ENCODE measurements at regions not wholly inside any gene's neighbourhood (a gene's known extent, or its start where the extent isn't known, plus 50 kb on each side); places are given as distances from the start of the nearest gene placed in this dataset.
"Not testable (repeated sequence)": the region's sequence is repeated elsewhere in the genome, so short reads cannot be mapped to it uniquely, and the experiment has no call there.

DNA sequence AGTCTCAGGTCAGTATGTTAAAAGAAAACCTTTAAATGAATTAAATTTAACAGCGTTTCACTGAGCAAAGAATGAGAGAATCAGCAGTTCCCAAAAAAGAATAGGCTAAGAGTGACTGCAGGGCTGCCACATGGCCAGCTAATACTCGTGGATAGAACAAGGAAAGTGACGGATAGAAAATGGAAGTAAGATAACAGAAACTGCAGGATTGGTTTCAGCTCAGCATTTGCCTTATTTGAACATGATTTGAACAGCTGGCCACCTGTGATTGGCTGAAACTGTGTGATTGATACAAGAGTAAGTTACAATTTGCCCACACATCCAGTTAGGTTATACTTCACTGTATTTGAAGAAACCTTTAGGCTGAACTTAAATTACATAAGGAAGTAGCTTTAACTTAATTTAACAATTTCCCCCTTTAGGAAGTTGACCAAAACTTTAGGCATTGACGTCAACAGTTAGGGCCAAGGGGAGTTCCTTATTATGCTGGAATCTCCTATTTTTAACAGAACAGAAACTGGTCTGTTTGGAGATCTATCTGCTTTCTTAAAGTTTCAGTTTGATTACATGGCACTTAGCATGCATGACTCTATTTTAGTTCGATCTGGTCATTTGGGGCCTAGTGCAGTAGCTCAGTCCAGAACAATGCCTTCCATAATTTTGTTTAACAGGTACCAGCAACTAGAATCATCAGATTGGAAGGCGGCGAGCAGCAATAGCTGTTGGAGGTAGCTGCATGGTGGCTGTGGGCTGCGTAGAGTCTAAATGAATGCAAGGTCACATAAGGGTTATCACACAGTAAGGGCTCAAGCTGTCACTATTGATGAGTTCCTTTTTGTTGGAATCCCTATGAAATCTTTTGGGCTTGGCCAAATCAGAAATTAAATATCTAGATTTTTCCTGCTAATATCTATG lies 143.4 kb downstream of the TRIM43 start:
- H3K4me1 ChIP-seq (ENCODE audit: control insufficient read depth, insufficient read depth, low read length): no peaks in the 10 kb centered on the region
- no peaks in the 10 kb centered on the region for H3K36me3 ChIP-seq (ENCODE audit: control insufficient read depth, insufficient read depth, low read length)
- no peaks in the 10 kb centered on the region for H3K27me3 ChIP-seq (ENCODE audit: control insufficient read depth, insufficient read depth, low read length)
- H3K9me3 ChIP-seq (ENCODE audit: control insufficient read depth, insufficient read depth, low read length): no peaks in the 10 kb centered on the region
- H3K4me3 ChIP-seq (ENCODE audit: low read depth, low read length): no peak overlapping the region
- no peak overlapping the region for H3K9ac ChIP-seq (ENCODE audit: low read depth, low read length)

GRCh38 chr2:95738301-95738700 lies 146.5 kb downstream of the TRIM43 start:
- Histone ChIP-seq H3K36me3 (ENCODE audit: control insufficient read depth, insufficient read depth, low read length) (no peaks in the 10 kb centered on the region), H3K4me1 (ENCODE audit: control insufficient read depth, insufficient read depth, low read length) (no peaks in the 10 kb centered on the region), H3K4me3 (ENCODE audit: low read depth, low read length) (no peak overlapping the region), H3K9ac (ENCODE audit: low read depth, low read length) (no peak overlapping the region), H3K27me3 (ENCODE audit: control insufficient read depth, insufficient read depth, low read length) (no peaks in the 10 kb centered on the region), H3K9me3 (ENCODE audit: control insufficient read depth, insufficient read depth, low read length) (no peaks in the 10 kb centered on the region)

DNA sequence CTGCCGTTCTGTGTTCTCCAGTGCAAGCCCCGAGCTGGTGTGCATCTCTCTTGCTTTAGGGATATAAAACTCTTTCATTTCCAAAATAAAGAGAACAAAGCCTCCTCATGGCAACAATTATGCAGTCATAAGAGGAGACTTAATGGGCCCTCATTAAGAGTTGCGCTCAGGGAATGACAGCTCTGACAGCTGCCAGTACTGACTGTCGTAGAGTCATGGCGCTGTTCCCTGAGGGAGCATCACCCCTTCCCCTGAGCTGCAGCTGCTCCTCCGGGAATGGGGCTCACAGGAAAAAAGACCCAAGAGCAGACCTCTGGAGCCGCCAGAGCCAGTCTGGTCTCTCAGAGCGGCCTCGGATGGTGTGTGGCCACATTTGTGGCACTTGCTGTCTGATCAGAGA lies 160.3 kb downstream of the TRIM43 start:
- not testable (repeated sequence) for H3K9ac ChIP-seq (ENCODE audit: low read depth, low read length); H3K36me3 ChIP-seq (ENCODE audit: control insufficient read depth, insufficient read depth, low read length); H3K4me1 ChIP-seq (ENCODE audit: control insufficient read depth, insufficient read depth, low read length); H3K4me3 ChIP-seq (ENCODE audit: low read depth, low read length); H3K27me3 ChIP-seq (ENCODE audit: control insufficient read depth, insufficient read depth, low read length); H3K9me3 ChIP-seq (ENCODE audit: control insufficient read depth, insufficient read depth, low read length)

- H3K9ac ChIP-seq (ENCODE audit: low read depth, low read length); H3K4me3 ChIP-seq (ENCODE audit: low read depth, low read length); H3K4me1 ChIP-seq (ENCODE audit: control insufficient read depth, insufficient read depth, low read length); H3K36me3 ChIP-seq (ENCODE audit: control insufficient read depth, insufficient read depth, low read length); H3K9me3 ChIP-seq (ENCODE audit: control insufficient read depth, insufficient read depth, low read length); H3K27me3 ChIP-seq (ENCODE audit: control insufficient read depth, insufficient read depth, low read length): not testable (repeated sequence)
These were observed 162.0 kb downstream of the TRIM43 start for GRCh38 chr2:95753812-95754211.

DNA sequence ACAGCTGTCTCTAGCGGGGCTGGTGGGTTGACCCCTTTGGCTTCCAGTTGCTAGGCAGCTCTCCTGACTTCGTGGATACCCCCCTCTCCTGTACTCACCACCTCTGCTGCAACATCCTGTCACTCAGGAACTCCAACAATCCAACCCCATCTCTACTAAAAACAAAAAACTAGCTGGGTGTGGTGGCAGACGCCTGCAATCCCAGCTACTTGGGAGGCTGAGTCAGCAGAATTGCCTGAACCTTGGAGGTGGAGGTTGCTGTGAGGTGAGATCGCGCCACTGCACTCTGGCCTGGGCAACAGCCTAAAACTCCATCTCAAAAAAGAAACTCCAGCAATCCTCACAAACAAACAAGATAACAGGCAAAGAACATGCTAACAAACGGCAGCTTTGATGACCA lies 162.4 kb downstream of the TRIM43 start:
- not testable (repeated sequence) for H3K36me3 ChIP-seq (ENCODE audit: control insufficient read depth, insufficient read depth, low read length); H3K27me3 ChIP-seq (ENCODE audit: control insufficient read depth, insufficient read depth, low read length); H3K9me3 ChIP-seq (ENCODE audit: control insufficient read depth, insufficient read depth, low read length); H3K4me1 ChIP-seq (ENCODE audit: control insufficient read depth, insufficient read depth, low read length); H3K4me3 ChIP-seq (ENCODE audit: low read depth, low read length); H3K9ac ChIP-seq (ENCODE audit: low read depth, low read length)

- not testable (repeated sequence) for H3K27me3 ChIP-seq (ENCODE audit: control insufficient read depth, insufficient read depth, low read length); H3K9ac ChIP-seq (ENCODE audit: low read depth, low read length)
These were observed 163.2 kb downstream of the TRIM43 start for GRCh38 chr2:95754819-95755563.

GRCh38 chr2:95755956-95756669 lies 164.3 kb downstream of the TRIM43 start:
- H3K4me1 ChIP-seq (ENCODE audit: control insufficient read depth, insufficient read depth, low read length); H3K27me3 ChIP-seq (ENCODE audit: control insufficient read depth, insufficient read depth, low read length); H3K36me3 ChIP-seq (ENCODE audit: control insufficient read depth, insufficient read depth, low read length); H3K4me3 ChIP-seq (ENCODE audit: low read depth, low read length); H3K9ac ChIP-seq (ENCODE audit: low read depth, low read length); H3K9me3 ChIP-seq (ENCODE audit: control insufficient read depth, insufficient read depth, low read length): not testable (repeated sequence)

More at GRCh38 chr2:95754819-95755563, 163.2 kb downstream of the TRIM43 start:
- H3K4me3 ChIP-seq (ENCODE audit: low read depth, low read length); H3K36me3 ChIP-seq (ENCODE audit: control insufficient read depth, insufficient read depth, low read length); H3K4me1 ChIP-seq (ENCODE audit: control insufficient read depth, insufficient read depth, low read length); H3K9me3 ChIP-seq (ENCODE audit: control insufficient read depth, insufficient read depth, low read length): not testable (repeated sequence)

DNA sequence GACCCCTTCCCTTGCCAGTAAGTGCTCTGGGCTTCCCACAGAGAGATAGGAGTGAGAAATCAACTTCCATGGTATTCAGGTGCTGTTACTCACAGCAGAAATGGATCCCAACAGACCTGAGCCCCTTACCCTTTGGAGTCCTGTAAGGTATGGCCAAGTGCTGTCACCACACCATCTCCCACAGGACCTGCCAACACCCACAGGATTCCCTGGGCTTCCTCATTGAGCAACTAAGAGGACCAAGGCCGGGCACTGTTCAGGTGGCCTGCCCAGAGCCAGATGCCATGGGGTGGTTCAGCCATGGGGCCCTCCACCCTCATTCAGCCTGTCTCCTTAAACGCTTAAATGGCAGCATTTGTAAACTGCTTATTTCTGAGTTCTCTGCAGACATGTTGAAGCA lies 166.2 kb downstream of the TRIM43 start:
- Histone ChIP-seq H3K9ac (ENCODE audit: low read depth, low read length) (no peak overlapping the region), H3K27me3 (ENCODE audit: control insufficient read depth, insufficient read depth, low read length) (no peaks in the 10 kb centered on the region), H3K4me1 (ENCODE audit: control insufficient read depth, insufficient read depth, low read length) (no peaks in the 10 kb centered on the region), H3K9me3 (ENCODE audit: control insufficient read depth, insufficient read depth, low read length) (no peaks in the 10 kb centered on the region), H3K36me3 (ENCODE audit: control insufficient read depth, insufficient read depth, low read length) (no peaks in the 10 kb centered on the region), H3K4me3 (ENCODE audit: low read depth, low read length) (no peak overlapping the region)

DNA sequence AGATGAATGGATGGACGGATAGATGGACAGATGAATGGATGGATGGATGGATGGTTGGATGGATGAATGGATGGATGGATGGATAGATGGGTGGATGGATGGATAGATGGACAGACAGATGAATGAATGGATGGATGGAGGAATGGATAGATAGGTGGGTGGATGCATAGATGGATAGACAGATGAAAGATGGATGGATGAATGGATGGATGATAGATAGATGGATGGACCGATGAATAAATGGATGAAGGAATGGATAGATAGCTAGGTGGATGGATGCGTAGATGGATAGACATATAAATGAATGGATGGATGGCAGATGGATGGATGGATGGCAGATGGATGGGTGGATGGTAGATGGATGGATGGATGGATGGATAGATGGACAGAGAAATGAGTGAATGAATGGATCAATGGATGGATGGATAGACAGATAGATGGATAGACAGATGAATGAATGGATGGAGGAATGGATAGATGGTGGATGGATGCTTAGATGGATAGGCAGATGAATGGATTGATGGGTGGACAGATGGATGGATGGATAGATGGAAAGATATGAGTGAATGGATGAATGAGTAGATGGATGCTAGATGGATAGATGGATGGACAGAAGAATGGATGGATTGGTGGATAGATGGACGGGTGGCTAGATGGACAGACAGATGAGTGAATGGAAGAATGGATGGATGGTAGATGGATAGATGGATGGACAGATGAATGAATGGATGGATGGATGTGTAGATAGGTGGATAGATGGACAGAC lies 167.9 kb downstream of the TRIM43 start:
- no peaks in the 10 kb centered on the region for H3K27me3 ChIP-seq (ENCODE audit: control insufficient read depth, insufficient read depth, low read length)
- H3K4me1 ChIP-seq (ENCODE audit: control insufficient read depth, insufficient read depth, low read length): no peaks in the 10 kb centered on the region
- H3K36me3 ChIP-seq (ENCODE audit: control insufficient read depth, insufficient read depth, low read length): no peaks in the 10 kb centered on the region

GRCh38 chr2:95760806-95761525 lies 169.2 kb downstream of the TRIM43 start:
- Histone ChIP-seq H3K36me3 (ENCODE audit: control insufficient read depth, insufficient read depth, low read length) (no peaks in the 10 kb centered on the region), H3K9me3 (ENCODE audit: control insufficient read depth, insufficient read depth, low read length) (no peaks in the 10 kb centered on the region), H3K4me1 (ENCODE audit: control insufficient read depth, insufficient read depth, low read length) (no peaks in the 10 kb centered on the region), H3K4me3 (ENCODE audit: low read depth, low read length) (no peak overlapping the region), H3K9ac (ENCODE audit: low read depth, low read length) (no peak overlapping the region), H3K27me3 (ENCODE audit: control insufficient read depth, insufficient read depth, low read length) (no peaks in the 10 kb centered on the region)

More for the DNA sequence above, 167.9 kb downstream of the TRIM43 start:
- no peak overlapping the region for H3K9ac ChIP-seq (ENCODE audit: low read depth, low read length)
- no peak overlapping the region for H3K4me3 ChIP-seq (ENCODE audit: low read depth, low read length)
- no peaks in the 10 kb centered on the region for H3K9me3 ChIP-seq (ENCODE audit: control insufficient read depth, insufficient read depth, low read length)

DNA sequence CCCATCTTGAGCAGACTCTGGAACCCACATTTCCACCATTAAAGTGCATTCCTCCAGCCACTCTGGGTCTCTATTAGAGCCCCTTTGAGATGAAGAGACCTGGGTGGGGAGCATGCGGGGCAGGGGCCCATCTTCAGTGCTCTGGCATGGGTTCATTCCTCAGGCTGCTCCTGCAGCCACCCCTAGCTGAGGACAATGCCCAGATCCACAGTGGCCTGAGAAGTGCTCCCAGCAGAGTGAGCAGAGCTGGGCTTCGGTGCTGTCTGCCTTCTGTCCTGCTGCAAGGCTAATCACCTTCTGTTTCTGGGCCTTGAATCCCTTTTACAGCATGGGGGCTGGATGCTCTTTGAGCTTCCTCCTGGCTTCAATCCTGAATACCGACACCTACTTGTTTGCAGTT lies 169.8 kb downstream of the TRIM43 start:
- H3K36me3 ChIP-seq (ENCODE audit: control insufficient read depth, insufficient read depth, low read length): no peaks in the 10 kb centered on the region
- no peaks in the 10 kb centered on the region for H3K9me3 ChIP-seq (ENCODE audit: control insufficient read depth, insufficient read depth, low read length)
- H3K9ac ChIP-seq (ENCODE audit: low read depth, low read length): no peak overlapping the region
- H3K27me3 ChIP-seq (ENCODE audit: control insufficient read depth, insufficient read depth, low read length): no peaks in the 10 kb centered on the region
- no peak overlapping the region for H3K4me3 ChIP-seq (ENCODE audit: low read depth, low read length)
- no peaks in the 10 kb centered on the region for H3K4me1 ChIP-seq (ENCODE audit: control insufficient read depth, insufficient read depth, low read length)

All from iPS-15b (cell line).